Cardiac septum (tissue), 1 donor: ENCODE measurements at regions not wholly inside any gene's neighbourhood (a gene's known extent, or its start where the extent isn't known, plus 50 kb on each side); places are given as distances from the start of the nearest gene placed in this dataset.

Source experiments
- DNase-seq: peaks from one replicate; pipeline ENCODE4 v3.0.0-alpha.2; 2020; ENCODE audit warnings: low spot score
- intact Hi-C: fragments of 100-400 bp; cut with DNase I; formaldehyde crosslinking; loops from one replicate; pipeline ENCODE4 v1.14.0; 2022
- donor health status: DM: no; HTN: no; CAD: no.

DNA sequence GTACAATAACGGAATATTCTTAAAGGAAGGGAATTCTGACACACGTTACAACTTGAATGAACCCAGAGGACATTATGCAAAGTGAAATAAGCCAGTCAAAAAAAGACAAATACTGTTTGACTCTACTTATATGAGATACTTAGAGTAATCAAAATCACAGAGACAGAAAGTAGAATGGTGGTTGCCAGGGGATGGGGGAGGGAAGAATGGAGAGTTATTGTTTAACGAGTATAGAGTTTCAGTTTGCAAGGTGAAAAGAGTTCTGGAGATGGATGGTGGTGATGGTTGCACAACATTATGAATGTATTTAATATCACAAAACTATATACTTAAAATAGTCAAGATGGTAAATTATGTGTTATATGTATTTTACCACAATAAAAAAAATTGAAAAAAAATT is 112.9 kb upstream of the ARHGEF3 start:
- intact Hi-C loops: loop anchor here (10.0 kb wide), 1 partner anchor 60 kb away; no protein-coding TSS in a partner anchor
- DNase-seq: no peak

DNA sequence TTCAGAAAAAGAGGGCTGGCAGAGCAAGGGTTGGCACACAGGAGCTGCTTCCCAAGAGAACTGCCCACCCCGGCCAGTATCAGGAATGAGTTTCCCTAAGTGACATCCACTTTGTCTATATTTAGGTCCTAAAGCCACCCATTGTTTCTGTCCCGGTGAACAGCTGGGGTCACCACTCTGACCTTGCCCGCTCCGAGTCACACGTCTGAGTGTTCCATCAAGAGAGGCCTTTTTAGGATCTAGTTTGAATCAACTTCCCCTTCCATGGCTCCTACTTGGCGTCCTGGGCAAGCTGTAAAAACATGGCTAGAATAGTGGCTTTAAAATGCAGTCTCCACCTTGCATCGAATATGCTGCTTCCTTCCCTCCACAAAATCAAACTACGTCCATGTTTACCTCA is 109.6 kb upstream of the ARHGEF3 start:
- intact Hi-C loops: loop anchor here (10.0 kb wide), 1 partner anchor 57 kb away; no protein-coding TSS in a partner anchor
- DNase-seq: no peak

DNA sequence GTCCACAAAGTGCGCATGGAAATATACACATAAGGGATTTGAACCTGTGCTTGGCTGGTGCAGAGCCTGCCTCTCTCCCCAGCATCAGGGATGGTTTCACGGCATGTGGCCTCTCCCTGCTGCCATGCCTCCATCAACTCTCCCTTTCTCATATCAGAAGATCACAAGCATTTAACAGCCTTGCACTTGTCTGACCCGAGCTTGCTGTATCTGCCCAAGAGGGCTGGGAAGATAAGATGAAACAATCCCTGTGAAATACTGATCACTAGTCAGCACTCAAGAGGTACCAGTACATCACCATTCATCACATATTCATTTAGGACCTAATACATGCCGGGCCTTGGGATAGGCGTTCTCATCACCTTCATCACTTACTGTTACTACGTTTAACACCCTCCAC is 107.6 kb upstream of the ARHGEF3 start:
- intact Hi-C loops: no loop called here
- DNase-seq: no peak

DNA sequence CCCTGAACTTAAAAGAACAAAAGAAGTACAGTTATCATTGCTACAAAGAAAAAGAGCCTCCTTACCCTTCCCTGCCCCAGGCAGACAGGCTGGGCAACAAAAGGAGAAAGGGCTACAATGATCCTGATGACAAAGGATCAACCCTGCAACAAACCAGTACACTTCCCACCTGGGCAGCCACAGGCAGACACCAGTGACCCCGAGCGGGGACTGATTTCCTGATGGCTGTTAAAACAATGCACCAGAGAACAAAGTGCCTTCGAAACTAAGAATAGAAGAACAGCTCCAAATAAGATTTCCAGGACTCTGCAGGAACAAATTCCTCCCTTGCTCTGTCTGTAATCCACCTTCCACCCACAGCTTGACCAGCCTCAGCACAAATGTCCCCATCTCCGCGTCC is 106.3 kb upstream of the ARHGEF3 start:
- DNase-seq: no peak
- intact Hi-C loops: no loop called here

DNA sequence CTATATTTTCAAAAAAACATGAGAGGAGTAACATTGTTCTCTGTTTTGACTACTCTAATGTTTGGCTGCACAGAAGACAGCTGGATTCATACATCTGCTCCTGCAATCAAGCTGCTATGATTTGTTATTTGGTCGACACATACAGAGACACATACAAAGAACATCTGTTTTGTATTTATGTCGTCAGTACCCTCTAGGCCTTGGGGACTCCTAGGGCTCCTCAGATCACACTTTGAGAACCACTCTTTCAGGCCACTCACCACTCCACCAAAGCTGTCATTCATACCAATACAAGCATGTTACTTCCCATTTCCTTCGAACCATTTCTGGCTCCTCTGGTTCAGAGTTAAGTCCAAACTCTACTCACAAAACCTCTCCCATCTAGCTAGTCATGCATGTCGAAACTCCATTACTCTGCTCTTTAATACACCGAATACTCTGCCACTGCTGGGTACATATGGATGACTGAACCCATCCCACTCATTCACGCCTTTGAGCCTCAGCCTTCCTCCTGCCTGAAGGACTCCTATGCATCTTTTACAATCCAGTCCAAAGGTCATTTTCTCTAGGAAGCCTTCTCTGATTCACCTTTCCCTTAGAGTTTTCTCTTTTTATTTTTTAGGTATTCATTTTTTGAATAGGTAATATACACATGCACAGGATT is 102.9 kb upstream of the ARHGEF3 start:
- no peak for DNase-seq
- intact Hi-C loops: no loop called here

GRCh38 chr3:56903231-56903782 is 101.6 kb upstream of the ARHGEF3 start:
- intact Hi-C loops: no loop called here
- no peak for DNase-seq

DNA sequence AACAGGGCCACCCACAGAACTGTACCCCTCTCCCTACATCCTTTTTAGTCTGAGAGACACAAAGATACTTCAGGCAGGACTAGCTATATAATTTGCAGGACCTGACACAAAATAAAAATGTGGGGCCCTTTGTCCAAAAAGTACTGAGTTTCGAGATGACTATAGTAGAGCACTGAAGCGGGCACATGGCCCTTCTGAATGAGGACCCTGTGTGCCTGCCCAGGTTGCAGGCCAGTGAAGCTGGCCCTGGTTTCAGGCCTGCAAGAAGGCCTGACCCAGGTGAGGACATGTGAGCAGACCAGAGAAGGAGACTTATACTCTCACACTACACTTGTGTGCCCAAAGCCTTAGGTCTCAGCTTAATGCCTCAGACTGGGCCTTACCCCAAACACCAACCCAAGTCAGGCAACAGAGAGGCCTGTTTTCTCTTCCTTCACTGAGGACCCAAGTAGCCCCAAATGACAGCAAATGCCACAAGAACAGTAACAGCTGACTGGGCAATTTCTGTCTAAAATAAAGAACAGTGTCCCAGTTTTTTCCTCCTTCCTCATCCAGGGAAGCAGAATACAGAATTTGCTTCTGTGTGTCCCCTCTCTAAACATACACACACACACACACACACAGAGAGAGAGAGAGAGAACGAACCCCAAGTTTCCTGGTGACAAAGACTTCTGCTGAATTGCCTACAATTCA is 100.9 kb upstream of the ARHGEF3 start:
- intact Hi-C loops: no loop called here
- no peak for DNase-seq

GRCh38 chr3:56900801-56901200 is 99.1 kb upstream of the ARHGEF3 start:
- no peak for DNase-seq
- intact Hi-C loops: no loop called here

DNA sequence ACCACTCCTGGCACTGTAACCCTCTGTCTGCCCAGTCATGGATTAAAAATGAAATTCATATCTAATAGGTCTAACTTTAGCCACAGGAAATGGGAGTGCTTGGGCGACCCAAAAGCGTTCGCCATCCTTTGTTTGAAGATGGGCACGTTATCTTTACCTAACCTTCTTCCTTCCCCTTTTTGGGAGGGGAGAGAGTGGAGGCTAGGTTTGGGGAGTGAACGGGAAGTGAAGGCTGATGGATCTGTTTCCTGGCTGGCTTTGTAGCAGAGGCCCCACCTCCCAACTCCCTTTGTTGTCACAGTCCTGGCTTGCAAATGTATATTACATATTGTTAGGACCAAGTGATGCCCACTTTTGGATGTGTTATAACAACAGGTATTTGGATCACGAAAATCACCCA is 98.1 kb upstream of the ARHGEF3 start:
- no peak for DNase-seq
- intact Hi-C loops: no loop called here

DNA sequence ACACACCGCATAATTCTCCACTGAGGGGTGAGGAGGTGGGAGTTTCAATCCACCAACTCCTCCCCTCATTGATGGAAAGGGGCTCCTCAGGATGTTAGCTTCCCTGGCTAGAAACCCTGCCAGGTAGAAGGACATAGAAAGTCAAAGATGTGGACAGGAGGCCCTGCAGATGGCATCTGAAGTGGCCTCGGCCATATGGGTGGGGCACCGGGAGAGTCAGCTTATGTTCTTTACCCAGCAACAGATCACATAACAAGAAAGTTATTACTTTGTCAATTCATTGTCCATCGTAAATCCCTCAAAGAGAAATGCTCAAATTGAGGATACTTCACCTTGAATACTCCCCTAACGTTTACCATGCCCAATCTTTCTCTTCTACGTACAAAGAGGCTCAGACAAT is 97.3 kb upstream of the ARHGEF3 start:
- intact Hi-C loops: no loop called here
- DNase-seq: no peak

DNA sequence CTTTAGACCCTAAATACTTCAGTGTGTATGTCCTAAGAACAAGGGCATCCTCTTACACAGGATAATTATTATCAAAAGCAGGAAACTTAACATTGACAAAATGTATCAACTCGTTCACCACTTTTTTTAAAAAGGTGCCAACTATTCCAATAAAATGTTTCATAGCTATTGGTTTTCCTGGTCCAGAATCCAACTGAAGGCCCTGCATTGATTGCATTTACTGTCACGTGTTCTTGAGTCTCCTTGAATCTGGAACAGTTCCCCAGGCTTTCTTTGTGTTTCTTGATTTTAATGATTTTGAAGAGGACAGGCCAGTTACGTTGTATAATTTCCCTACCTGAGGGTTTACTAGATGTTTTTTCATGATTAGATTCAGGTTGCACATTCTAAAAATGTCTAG is 94.6 kb upstream of the ARHGEF3 start:
- DNase-seq: no peak
- intact Hi-C loops: no loop called here

DNA sequence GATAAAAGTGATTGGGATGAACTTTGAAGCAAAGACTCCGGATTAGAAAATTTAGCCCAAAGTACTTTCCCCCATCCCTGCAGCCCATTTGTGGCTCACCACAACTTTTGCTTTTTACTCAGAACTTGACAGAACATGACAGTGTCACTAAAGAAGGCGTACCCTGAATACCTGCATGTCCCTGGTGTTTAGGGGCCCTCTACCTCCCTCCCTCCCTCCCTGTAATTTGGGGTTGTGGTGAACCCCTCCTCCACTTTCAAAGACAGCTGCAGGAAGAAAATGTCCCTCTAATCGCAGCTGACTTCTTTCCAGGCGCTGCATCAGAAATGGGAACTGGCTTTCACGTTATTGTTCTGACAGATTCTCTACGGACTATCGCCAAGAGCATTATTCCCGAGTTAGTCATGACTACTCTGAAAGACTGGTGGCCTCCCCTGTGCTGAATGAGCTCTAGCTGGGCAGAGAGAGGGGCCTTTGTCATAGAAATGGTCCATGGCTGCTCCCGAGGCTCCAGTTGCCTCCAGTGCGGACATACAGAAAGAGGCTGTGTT is 93.2 kb upstream of the ARHGEF3 start:
- no peak for DNase-seq
- intact Hi-C loops: no loop called here

GRCh38 chr3:56890448-56891091 is 88.8 kb upstream of the ARHGEF3 start:
- intact Hi-C loops: no loop called here
- no peak for DNase-seq

DNA sequence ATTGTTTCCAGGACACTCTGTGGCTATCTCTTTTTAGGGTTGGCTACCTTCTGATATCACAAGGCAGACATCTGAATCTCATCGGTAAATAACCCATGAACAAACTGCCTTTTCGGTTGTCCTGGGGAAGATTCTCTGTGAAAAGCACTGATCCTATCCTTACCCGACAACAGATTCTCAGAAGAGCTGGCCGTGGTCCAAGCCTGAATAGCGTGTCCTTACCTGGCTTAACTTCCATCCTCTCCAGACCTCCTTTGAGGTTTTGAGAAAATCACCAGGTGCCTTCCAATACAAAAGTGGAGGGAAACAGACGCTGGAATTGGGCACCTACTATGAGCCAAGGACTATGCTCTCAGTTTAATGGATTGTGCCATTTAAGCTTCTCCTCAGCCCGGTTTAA is 87.4 kb upstream of the ARHGEF3 start:
- DNase-seq: no peak
- intact Hi-C loops: no loop called here

GRCh38 chr3:56887402-56888025 is 85.8 kb upstream of the ARHGEF3 start:
- DNase-seq: no peak
- intact Hi-C loops: no loop called here

GRCh38 chr3:56886314-56886713 is 84.6 kb upstream of the ARHGEF3 start:
- no peak for DNase-seq
- intact Hi-C loops: no loop called here

- intact Hi-C loops: no loop called here
- no peak for DNase-seq
These were observed 84.1 kb upstream of the ARHGEF3 start for GRCh38 chr3:56885879-56886278.

GRCh38 chr3:56885453-56885852 is 83.7 kb upstream of the ARHGEF3 start:
- intact Hi-C loops: no loop called here
- no peak for DNase-seq

DNA sequence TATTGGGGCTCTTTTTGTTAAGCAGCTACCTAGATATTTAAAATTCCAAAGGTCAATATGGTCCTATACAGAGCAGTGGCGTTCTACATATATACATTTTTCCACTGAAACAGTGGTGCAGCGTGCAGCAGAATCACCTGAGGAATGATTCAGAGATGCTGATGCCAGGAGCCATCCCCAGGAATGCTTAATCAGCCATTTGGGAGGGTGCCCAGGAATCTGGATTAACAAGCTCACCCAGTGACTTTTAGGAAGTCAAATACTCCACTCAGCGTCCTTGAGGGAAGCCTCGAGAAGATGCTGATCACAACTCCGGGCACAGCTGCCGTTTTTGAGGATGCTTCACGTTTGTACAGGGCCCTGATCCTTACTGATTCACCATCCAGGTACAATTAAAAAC is 82.6 kb upstream of the ARHGEF3 start:
- intact Hi-C loops: no loop called here
- DNase-seq: no peak

DNA sequence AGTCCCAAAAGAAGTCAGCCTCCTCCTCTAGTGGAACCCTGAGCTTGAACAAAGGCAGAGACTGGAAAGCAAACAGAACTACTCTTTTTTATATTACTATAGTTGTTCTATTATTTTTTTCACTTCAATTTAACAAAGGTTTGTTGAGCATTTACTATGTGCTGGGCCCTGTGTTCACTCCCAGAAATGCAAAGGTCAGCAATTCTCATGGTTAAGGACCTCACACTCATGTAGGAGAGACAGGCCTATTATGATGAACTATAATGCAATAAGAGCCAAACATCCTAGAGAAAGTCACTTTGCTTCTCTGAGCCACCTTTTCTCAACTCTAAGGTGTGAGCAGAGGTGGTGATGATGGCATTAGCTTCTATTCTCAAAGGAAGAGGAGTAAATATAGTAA is 82.1 kb upstream of the ARHGEF3 start:
- intact Hi-C loops: no loop called here
- DNase-seq: no peak
